ENCODE measurements at regions not wholly inside any gene's neighbourhood (a gene's known extent, or its start where the extent isn't known, plus 50 kb on each side); places are given as distances from the start of the nearest gene placed in this dataset.

- no peak overlapping the region for H3K9ac ChIP-seq (ENCODE audit: low read length)
- no peak overlapping the region for H3K4ac ChIP-seq (ENCODE audit: low read depth, low read length)
- no peak overlapping the region for H3K23ac ChIP-seq (ENCODE audit: low read length)
- H2BK15ac ChIP-seq (replicated peaks; ENCODE audit: low read depth): no peak overlapping the region
- H2BK120ac ChIP-seq (ENCODE audit: low read depth, low read length): no peak overlapping the region
- no peaks in the 10 kb centered on the region for H3K4me1 ChIP-seq (ENCODE audit: control insufficient read depth, low read depth, low read length)
- no peak overlapping the region for H3K27ac ChIP-seq (ENCODE audit: low read depth, low read length)
- no CpG with 5 or more reads among the region's 12 CpGs for WGBS (ENCODE audit: extremely low coverage, insufficient coverage, low lambda C conversion rate)
- H4K5ac ChIP-seq (ENCODE audit: low read length): no peak overlapping the region
- no peak overlapping the region for H3K56ac ChIP-seq (ENCODE audit: low read length)
- H4K8ac ChIP-seq (ENCODE audit: low read depth, low read length): no peak overlapping the region
- H3K79me2 ChIP-seq (ENCODE audit: control insufficient read depth, insufficient read depth, low read length): no peaks in the 10 kb centered on the region
- no peaks in the 10 kb centered on the region for H3K36me3 ChIP-seq (ENCODE audit: control insufficient read depth, insufficient read depth, low read length)
- no peak overlapping the region for H3K4me2 ChIP-seq (ENCODE audit: low read length)
- no peak for DNase-seq
- no peak overlapping the region for H2BK5ac ChIP-seq (ENCODE audit: low read length)
- H3K18ac ChIP-seq (ENCODE audit: low read length): no peak overlapping the region
- H2AK5ac ChIP-seq (ENCODE audit: low read length): no peak overlapping the region
- H3K27me3 ChIP-seq (ENCODE audit: insufficient read depth, low read length, poor library complexity): no peaks in the 10 kb centered on the region
- no peaks in the 10 kb centered on the region for H3K79me1 ChIP-seq (ENCODE audit: low read length)
- no peak overlapping the region for H3K4me3 ChIP-seq (ENCODE audit: low read length)
These were observed 893.7 kb downstream of the TYW1 start for GRCh38 chr7:67890316-67890715.

- Histone ChIP-seq H3K18ac (ENCODE audit: low read length) (no peak overlapping the region), H3K4ac (ENCODE audit: low read depth, low read length) (no peak overlapping the region), H2BK5ac (ENCODE audit: low read length) (no peak overlapping the region), H2BK15ac (replicated peaks; ENCODE audit: low read depth) (no peak overlapping the region), H3K56ac (ENCODE audit: low read length) (no peak overlapping the region), H3K79me1 (ENCODE audit: low read length) (no peaks in the 10 kb centered on the region), H3K4me3 (ENCODE audit: low read length) (no peak overlapping the region), H4K5ac (ENCODE audit: low read length) (no peak overlapping the region), H3K36me3 (ENCODE audit: control insufficient read depth, insufficient read depth, low read length) (no peaks in the 10 kb centered on the region), H3K27me3 (ENCODE audit: insufficient read depth, low read length, poor library complexity) (no peaks in the 10 kb centered on the region), H4K8ac (ENCODE audit: low read depth, low read length) (no peak overlapping the region), H3K27ac (ENCODE audit: low read depth, low read length) (no peak overlapping the region), H3K23ac (ENCODE audit: low read length) (no peak overlapping the region), H3K4me2 (ENCODE audit: low read length) (no peak overlapping the region), H2AK5ac (ENCODE audit: low read length) (no peak overlapping the region), H3K9ac (ENCODE audit: low read length) (no peak overlapping the region), H2BK120ac (ENCODE audit: low read depth, low read length) (no peak overlapping the region), H3K4me1 (ENCODE audit: control insufficient read depth, low read depth, low read length) (no peaks in the 10 kb centered on the region), H3K79me2 (ENCODE audit: control insufficient read depth, insufficient read depth, low read length) (no peaks in the 10 kb centered on the region)
- no peak for DNase-seq
- no CpG with 5 or more reads among the region's 6 CpGs for WGBS (ENCODE audit: extremely low coverage, insufficient coverage, low lambda C conversion rate)
These were observed 898.1 kb downstream of the TYW1 start for GRCh38 chr7:67894746-67895145.

- no peak overlapping the region for H3K4ac ChIP-seq (ENCODE audit: low read depth, low read length)
- no peak overlapping the region for H3K27ac ChIP-seq (ENCODE audit: low read depth, low read length)
- no peak overlapping the region for H3K4me3 ChIP-seq (ENCODE audit: low read length)
- no peak overlapping the region for H4K5ac ChIP-seq (ENCODE audit: low read length)
- no peak overlapping the region for H2BK15ac ChIP-seq (replicated peaks; ENCODE audit: low read depth)
- H3K9ac ChIP-seq (ENCODE audit: low read length): no peak overlapping the region
- no peak overlapping the region for H2AK5ac ChIP-seq (ENCODE audit: low read length)
- DNase-seq: no peak
- no peaks in the 10 kb centered on the region for H3K27me3 ChIP-seq (ENCODE audit: insufficient read depth, low read length, poor library complexity)
- H3K36me3 ChIP-seq (ENCODE audit: control insufficient read depth, insufficient read depth, low read length): no peaks in the 10 kb centered on the region
- no peak overlapping the region for H4K8ac ChIP-seq (ENCODE audit: low read depth, low read length)
- H3K4me1 ChIP-seq (ENCODE audit: control insufficient read depth, low read depth, low read length): no peaks in the 10 kb centered on the region
- no peak overlapping the region for H3K23ac ChIP-seq (ENCODE audit: low read length)
- no peak overlapping the region for H3K18ac ChIP-seq (ENCODE audit: low read length)
- no peak overlapping the region for H3K56ac ChIP-seq (ENCODE audit: low read length)
- H3K79me1 ChIP-seq (ENCODE audit: low read length): no peaks in the 10 kb centered on the region
- H2BK120ac ChIP-seq (ENCODE audit: low read depth, low read length): no peak overlapping the region
- no peak overlapping the region for H2BK5ac ChIP-seq (ENCODE audit: low read length)
- no peaks in the 10 kb centered on the region for H3K79me2 ChIP-seq (ENCODE audit: control insufficient read depth, insufficient read depth, low read length)
- no peak overlapping the region for H3K4me2 ChIP-seq (ENCODE audit: low read length)
These were observed 900.1 kb downstream of the TYW1 start for GRCh38 chr7:67896721-67897120.

- H2AK5ac ChIP-seq (ENCODE audit: low read length): no peak overlapping the region
- no peak overlapping the region for H4K5ac ChIP-seq (ENCODE audit: low read length)
- H3K18ac ChIP-seq (ENCODE audit: low read length): no peak overlapping the region
- no peaks in the 10 kb centered on the region for H3K27me3 ChIP-seq (ENCODE audit: insufficient read depth, low read length, poor library complexity)
- no peak overlapping the region for H2BK120ac ChIP-seq (ENCODE audit: low read depth, low read length)
- no peak for DNase-seq
- H3K27ac ChIP-seq (ENCODE audit: low read depth, low read length): no peak overlapping the region
- H2BK5ac ChIP-seq (ENCODE audit: low read length): no peak overlapping the region
- H3K4me2 ChIP-seq (ENCODE audit: low read length): no peak overlapping the region
- H3K4ac ChIP-seq (ENCODE audit: low read depth, low read length): no peak overlapping the region
- no peaks in the 10 kb centered on the region for H3K4me1 ChIP-seq (ENCODE audit: control insufficient read depth, low read depth, low read length)
- no peak overlapping the region for H3K23ac ChIP-seq (ENCODE audit: low read length)
- no peaks in the 10 kb centered on the region for H3K79me1 ChIP-seq (ENCODE audit: low read length)
- no peak overlapping the region for H3K9ac ChIP-seq (ENCODE audit: low read length)
- no peak overlapping the region for H4K8ac ChIP-seq (ENCODE audit: low read depth, low read length)
- H2BK15ac ChIP-seq (replicated peaks; ENCODE audit: low read depth): no peak overlapping the region
- WGBS (ENCODE audit: extremely low coverage, insufficient coverage, low lambda C conversion rate): no CpG with 5 or more reads among the region's 2 CpGs
- H3K4me3 ChIP-seq (ENCODE audit: low read length): no peak overlapping the region
- H3K56ac ChIP-seq (ENCODE audit: low read length): no peak overlapping the region
- no peaks in the 10 kb centered on the region for H3K79me2 ChIP-seq (ENCODE audit: control insufficient read depth, insufficient read depth, low read length)
- no peaks in the 10 kb centered on the region for H3K36me3 ChIP-seq (ENCODE audit: control insufficient read depth, insufficient read depth, low read length)
These were observed 903.8 kb downstream of the TYW1 start for GRCh38 chr7:67900456-67900855.

GRCh38 chr7:67901808-67902480 lies 905.3 kb downstream of the TYW1 start:
- no peak overlapping the region for H3K4ac ChIP-seq (ENCODE audit: low read depth, low read length)
- no peak overlapping the region for H3K18ac ChIP-seq (ENCODE audit: low read length)
- no peak overlapping the region for H3K23ac ChIP-seq (ENCODE audit: low read length)
- no peaks in the 10 kb centered on the region for H3K36me3 ChIP-seq (ENCODE audit: control insufficient read depth, insufficient read depth, low read length)
- no peak overlapping the region for H4K5ac ChIP-seq (ENCODE audit: low read length)
- H3K4me3 ChIP-seq (ENCODE audit: low read length): no peak overlapping the region
- no peak overlapping the region for H3K9ac ChIP-seq (ENCODE audit: low read length)
- H3K56ac ChIP-seq (ENCODE audit: low read length): no peak overlapping the region
- H3K27ac ChIP-seq (ENCODE audit: low read depth, low read length): no peak overlapping the region
- H4K8ac ChIP-seq (ENCODE audit: low read depth, low read length): no peak overlapping the region
- H3K79me1 ChIP-seq (ENCODE audit: low read length): no peaks in the 10 kb centered on the region
- no peak for DNase-seq
- H2AK5ac ChIP-seq (ENCODE audit: low read length): no peak overlapping the region
- no peak overlapping the region for H2BK5ac ChIP-seq (ENCODE audit: low read length)
- no peaks in the 10 kb centered on the region for H3K4me1 ChIP-seq (ENCODE audit: control insufficient read depth, low read depth, low read length)
- WGBS (ENCODE audit: extremely low coverage, insufficient coverage, low lambda C conversion rate): no CpG with 5 or more reads among the region's 17 CpGs
- no peak overlapping the region for H3K4me2 ChIP-seq (ENCODE audit: low read length)
- H2BK15ac ChIP-seq (replicated peaks; ENCODE audit: low read depth): no peak overlapping the region
- no peak overlapping the region for H2BK120ac ChIP-seq (ENCODE audit: low read depth, low read length)
- H3K27me3 ChIP-seq (ENCODE audit: insufficient read depth, low read length, poor library complexity): no peaks in the 10 kb centered on the region
- H3K79me2 ChIP-seq (ENCODE audit: control insufficient read depth, insufficient read depth, low read length): no peaks in the 10 kb centered on the region

GRCh38 chr7:67907792-67908191 lies 911.2 kb downstream of the TYW1 start:
- WGBS (ENCODE audit: extremely low coverage, insufficient coverage, low lambda C conversion rate): no CpG with 5 or more reads among the region's 5 CpGs
- H2AK5ac ChIP-seq (ENCODE audit: low read length): no peak overlapping the region
- H3K9ac ChIP-seq (ENCODE audit: low read length): no peak overlapping the region
- H3K27ac ChIP-seq (ENCODE audit: low read depth, low read length): no peak overlapping the region
- no peak overlapping the region for H3K4me3 ChIP-seq (ENCODE audit: low read length)
- H3K36me3 ChIP-seq (ENCODE audit: control insufficient read depth, insufficient read depth, low read length): no peaks in the 10 kb centered on the region
- no peak overlapping the region for H3K4me2 ChIP-seq (ENCODE audit: low read length)
- no peak overlapping the region for H3K56ac ChIP-seq (ENCODE audit: low read length)
- no peak overlapping the region for H3K4ac ChIP-seq (ENCODE audit: low read depth, low read length)
- no peak overlapping the region for H2BK5ac ChIP-seq (ENCODE audit: low read length)
- no peaks in the 10 kb centered on the region for H3K27me3 ChIP-seq (ENCODE audit: insufficient read depth, low read length, poor library complexity)
- DNase-seq: no peak
- H4K5ac ChIP-seq (ENCODE audit: low read length): no peak overlapping the region
- no peak overlapping the region for H2BK120ac ChIP-seq (ENCODE audit: low read depth, low read length)
- H2BK15ac ChIP-seq (replicated peaks; ENCODE audit: low read depth): no peak overlapping the region
- no peaks in the 10 kb centered on the region for H3K4me1 ChIP-seq (ENCODE audit: control insufficient read depth, low read depth, low read length)
- H3K18ac ChIP-seq (ENCODE audit: low read length): no peak overlapping the region
- H4K8ac ChIP-seq (ENCODE audit: low read depth, low read length): no peak overlapping the region
- H3K79me1 ChIP-seq (ENCODE audit: low read length): no peaks in the 10 kb centered on the region
- H3K79me2 ChIP-seq (ENCODE audit: control insufficient read depth, insufficient read depth, low read length): no peaks in the 10 kb centered on the region
- no peak overlapping the region for H3K23ac ChIP-seq (ENCODE audit: low read length)
